SKM-1 treated with dmso at 0.1 percent for 144 hours (cell line): ENCODE measurements at regions not wholly inside any gene's neighbourhood (a gene's known extent, or its start where the extent isn't known, plus 50 kb on each side); places are given as distances from the start of the nearest gene placed in this dataset.
"Not testable (repeated sequence)": the region's sequence is repeated elsewhere in the genome, so short reads cannot be mapped to it uniquely, and the experiment has no call there.

Source experiments
- DNase-seq: peaks from one replicate; lab custom pipeline; 2025; ENCODE audit not compliant: unreplicated experiment; lab: John Stamatoyannopoulos, UW

DNA sequence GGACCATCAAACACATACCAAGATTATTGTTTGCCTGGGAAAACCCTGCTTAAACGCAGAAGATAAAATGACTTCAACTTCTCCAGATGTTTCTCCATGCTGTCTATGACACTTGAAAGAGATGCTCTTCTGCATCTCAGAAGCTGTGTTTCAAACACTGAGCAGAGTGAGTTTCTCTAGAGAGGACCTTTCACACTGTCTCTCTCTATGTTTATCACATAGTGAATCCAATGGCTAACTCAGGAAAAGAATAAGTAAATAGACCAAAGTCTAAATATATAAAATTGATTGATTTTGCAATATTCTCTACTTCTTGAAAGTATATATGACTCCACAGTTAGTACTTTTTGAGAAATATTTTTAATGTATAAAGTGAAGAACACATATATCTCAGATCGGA lies 325.6 kb upstream of the USP15 start:
- no peak for DNase-seq

DNA sequence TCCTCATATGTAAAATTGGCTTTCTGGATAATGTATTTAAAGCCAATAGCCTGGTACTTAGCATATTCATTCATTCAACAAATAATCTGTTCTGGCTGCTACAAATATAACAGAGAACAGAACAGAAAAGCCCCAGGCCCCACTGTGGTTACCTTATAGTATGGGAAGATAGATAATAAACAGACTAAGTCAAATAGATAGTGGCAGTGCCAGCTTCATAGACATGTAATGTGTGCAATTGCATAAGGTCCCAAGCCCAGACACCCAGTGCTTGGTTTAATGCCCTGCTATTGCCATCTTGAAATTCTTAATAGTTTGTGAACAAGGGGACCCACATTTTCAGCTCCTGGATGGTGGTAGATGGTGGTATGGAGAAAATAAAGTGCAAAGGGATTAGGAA lies 320.2 kb upstream of the USP15 start:
- DNase-seq, result no peak

DNA sequence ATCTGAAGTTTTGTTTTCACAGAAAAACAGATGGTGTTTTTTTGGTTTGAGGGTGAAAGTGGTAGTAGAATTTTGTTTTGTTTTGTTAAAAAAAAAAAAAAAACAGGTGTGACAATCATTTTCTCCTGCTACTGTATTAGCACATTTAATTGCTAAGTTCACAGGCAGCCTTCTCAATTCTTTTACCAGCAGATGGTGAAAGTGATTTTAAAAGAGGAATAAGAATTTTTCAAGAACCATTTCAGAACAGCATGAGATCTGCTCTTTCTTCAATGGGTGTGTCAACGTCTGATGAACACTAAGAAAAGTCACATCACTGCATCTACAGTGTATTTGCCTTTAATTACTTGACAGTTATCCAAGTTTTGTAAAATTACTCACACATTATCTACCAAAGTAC lies 303.7 kb upstream of the USP15 start:
- no peak for DNase-seq

GRCh38 chr12:61974461-61974860 lies 285.7 kb upstream of the USP15 start:
- no peak for DNase-seq

DNA sequence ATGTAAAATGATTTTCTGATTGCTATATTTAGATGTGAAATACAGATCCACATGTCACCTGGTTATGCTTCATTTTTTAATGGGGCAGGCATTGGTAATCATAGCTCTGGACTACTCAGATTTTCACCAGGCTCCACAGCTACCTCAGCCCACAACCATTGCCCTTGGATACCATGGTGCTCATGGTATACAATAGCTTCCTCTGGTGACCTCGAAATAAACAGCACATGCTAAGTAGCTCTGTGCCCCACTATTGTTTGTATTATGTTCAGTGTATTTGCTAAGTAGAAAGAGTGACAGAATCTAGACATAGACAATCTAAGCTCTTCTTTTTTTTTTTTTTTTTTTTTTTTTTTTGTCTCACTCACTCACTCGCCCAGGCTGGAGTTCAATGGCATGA lies 274.4 kb upstream of the USP15 start:
- DNase-seq, result no peak

DNA sequence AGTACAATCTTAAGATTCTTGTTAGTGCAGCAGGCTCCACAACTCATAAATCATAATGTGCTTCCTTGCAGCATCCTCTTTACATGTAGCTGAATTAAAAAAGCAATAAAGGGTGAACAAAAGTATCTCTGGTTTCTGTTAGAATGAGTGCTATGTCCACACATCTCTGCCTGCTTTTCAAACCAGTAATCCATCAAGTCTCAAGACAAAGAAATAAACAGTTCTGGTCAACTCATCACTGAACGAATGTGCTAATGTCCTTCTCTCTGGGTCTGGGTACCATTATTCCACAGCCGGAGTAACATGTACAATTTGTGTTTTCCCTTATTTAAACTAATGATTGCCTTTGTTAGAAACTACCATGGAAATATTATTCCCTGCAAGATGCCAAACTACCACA lies 273.0 kb upstream of the USP15 start:
- DNase-seq, result no peak

DNA sequence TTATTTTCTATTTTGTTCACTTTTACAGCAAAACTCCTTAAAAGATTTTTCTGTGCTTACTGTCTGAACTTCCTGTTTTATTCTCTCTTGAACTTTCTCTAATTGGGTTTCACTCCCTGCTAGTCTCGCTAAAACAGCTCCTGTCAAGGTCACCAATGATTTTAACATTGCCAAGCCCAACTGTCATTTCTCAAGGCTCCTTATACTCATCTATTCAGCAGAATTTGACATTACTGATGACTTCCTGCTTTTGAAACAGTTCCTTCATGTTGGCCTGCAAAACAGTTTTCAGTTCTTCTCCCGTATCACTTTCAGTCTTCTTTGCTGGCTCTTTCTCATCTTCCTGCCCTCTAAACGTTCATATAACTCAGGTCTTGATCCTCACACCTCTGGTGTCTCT lies 268.5 kb upstream of the USP15 start:
- DNase-seq, result no peak

DNA sequence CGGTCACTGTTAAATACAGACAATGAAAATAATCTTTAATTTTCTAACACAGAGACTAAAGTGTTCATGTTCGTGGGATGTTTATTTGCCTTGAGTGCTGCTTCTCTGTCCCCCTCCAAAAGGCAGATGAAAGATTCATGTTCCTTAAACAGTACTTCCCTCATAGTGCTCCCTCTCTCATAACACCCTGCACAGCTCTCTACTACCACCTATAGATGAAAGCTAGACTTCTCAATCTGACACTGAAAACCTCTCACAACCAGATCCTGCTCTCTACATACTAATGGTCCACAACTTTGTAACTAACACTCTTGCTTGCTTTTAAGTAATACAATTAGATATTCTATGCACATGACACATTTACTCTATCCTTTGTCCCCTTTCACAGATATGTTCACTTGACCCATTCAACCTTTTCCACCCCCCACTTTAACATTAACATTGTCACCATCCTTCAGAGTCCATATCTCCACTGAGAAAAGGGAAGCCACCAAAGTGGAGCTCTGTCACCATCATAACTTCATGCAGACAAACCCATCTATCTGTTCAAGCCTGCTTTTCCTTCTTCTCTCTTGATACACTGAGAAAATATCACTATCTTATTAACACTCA lies 266.4 kb upstream of the USP15 start:
- peak; percentile 37 for DNase-seq

DNA sequence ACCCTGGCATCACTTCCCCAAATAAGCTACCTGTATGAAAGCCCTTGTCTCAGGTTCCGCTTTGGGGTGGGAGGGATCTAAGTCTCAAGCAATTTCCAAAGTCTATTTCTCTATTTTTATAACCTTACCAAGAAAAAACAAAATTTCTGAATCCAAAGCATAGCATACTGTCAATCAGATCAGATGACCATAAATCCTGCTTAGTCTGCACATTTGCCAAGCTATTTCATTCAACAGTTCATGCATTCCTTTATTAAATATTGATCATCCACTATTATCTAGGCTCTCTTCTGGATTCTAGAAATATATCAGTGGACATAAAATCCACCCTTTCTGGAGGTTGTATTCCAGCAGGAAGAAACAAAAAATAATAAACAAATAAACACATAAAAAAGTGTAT lies 263.5 kb upstream of the USP15 start:
- DNase-seq, result no peak

GRCh38 chr12:61998791-61999190 lies 261.4 kb upstream of the USP15 start:
- DNase-seq, result no peak

DNA sequence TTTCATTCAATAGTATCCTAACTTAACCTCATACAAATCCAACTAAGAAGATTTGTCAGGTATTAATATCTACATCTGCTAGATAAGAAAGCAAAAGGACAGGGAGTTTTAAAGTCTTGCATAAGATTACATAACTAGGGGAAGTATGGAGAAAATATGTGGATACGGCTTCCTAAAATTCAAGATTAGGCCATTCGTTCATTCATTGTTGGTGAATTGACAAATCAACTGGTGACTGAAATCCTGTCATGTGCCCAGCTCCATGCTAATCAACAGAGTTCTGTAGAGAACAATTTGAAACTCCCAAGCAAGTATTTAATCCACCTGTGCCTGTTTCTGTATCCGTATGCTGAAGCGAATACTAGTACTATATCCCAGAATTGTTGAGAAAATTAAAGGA lies 260.9 kb upstream of the USP15 start:
- DNase-seq, result no peak

DNA sequence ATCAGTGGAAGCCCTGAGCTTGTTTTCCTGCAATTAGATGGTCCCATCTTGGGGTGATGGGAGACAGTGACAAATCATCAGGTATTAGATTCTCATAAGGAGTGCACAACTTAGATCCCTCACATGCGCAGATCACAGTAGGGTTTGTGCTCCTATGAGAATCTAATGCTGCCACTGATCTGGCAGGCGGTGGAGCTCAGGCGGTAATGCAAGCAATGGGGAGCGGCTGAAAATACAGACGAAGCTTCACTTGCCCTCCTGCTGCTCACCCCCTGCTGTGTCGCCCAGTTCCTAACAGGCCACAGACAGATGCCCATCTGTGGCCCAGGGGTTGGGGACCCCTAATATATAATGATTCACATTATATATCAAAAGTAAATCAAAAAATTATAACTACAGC lies 258.8 kb upstream of the USP15 start:
- DNase-seq, result no peak

DNA sequence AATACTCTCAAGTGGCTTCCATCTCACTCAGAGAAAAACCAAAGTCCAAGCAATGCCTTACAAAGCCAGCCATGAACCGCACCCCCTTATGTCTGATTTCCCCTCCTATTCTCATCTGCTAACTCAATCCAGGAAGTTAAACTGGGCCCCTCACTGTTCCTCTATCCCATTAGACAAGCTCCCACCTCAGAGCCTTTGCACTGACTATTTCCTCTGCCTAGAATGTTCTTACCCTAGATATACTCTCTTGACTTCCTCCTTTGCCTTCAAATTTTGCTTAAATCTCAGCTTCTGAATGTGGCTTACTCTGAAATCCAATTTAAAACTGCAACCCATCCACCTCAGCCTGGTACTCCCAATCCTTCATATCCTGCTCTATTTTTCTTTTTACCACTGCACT lies 257.0 kb upstream of the USP15 start:
- DNase-seq, result no peak

DNA sequence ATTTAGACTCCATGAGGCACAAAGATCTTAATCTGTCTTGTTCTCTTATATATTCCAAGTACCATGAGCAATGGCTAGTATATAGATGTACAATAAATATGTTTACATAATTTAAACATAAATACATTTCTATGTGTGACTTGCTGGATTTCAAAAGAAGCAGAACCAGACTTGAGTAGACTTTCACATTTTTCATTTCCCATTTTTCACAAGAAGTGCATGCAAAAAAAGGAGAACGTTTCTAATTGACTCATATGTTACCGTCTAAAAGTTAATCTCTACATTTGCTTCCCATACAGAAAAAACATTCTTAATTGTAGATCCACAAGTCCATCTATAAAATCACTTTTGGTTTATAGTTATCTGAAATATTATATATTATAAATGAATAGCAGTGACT lies 256.5 kb upstream of the USP15 start:
- DNase-seq, result no peak

DNA sequence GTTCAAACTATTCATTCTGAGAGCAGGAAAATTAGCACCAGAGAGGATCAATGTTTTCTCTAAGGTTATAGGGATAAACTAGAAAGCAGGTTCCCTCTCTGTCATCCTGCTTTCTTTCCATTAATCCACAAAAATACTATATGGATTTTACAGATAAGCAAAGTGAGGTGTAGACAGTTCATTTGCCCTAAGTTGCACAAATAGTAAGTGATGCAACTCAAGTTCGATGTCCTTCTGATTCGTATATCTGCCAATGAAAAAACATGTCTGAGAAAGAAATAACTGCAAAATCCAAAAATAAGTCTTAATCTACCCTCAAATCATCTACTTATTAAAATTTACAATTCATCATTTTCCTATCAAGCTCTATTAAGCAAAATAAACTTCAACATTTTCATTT lies 254.6 kb upstream of the USP15 start:
- no peak for DNase-seq

GRCh38 chr12:62006076-62006732 lies 254.0 kb upstream of the USP15 start:
- no peak for DNase-seq

GRCh38 chr12:62008703-62009102 lies 251.5 kb upstream of the USP15 start:
- no peak for DNase-seq

GRCh38 chr12:62009445-62009844 lies 250.8 kb upstream of the USP15 start:
- DNase-seq, result no peak

DNA sequence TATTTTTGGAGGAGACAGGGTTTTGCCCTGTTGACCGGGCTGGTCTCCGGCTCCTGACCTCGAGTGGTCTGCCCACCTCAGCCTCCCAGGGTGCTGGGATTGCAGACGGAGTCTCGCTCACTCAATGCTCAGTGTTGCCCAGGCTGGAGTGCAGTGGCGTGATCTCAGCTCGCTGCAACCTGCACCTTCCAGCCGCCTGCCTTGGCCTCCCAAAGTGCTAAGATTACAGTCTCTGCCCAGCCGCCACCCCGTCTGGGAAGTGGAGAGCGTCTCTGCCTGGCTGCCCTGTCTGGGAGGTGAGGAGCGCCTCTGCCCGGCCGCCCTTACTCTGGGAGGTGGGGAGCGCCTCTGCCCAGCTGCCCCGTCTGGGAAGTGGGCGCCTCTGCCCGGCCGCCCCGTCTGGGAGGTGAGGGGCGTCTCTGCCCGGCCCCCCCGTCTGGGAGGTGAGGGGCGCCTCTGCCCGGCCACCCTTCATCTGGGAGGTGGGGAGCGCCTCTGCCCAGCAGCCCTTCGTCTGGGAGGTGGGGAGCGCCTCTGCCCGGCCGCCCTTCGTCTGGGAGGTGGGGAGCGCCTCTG lies 249.8 kb upstream of the USP15 start:
- not testable (repeated sequence) for DNase-seq

DNA sequence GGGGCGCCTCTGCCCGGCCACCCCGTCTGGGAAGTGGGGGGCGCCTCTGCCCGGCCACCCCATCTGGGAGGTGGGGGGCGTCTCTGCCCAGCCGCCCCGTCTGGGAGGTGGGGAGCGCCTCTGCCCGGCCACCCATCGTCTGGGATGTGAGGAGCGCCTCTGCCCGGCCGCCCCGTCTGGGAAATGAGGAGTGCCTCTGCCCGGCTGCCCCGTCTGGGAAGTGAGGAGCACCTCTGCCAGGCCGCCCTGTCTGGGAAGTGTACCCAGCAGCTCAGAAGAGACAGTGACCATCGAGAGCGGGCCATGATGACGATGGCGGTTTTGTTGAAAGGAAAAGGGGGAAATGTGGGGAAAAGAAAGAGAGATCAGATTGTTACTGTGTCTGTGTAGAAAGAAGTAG lies 249.2 kb upstream of the USP15 start:
- not testable (repeated sequence) for DNase-seq

DNA sequence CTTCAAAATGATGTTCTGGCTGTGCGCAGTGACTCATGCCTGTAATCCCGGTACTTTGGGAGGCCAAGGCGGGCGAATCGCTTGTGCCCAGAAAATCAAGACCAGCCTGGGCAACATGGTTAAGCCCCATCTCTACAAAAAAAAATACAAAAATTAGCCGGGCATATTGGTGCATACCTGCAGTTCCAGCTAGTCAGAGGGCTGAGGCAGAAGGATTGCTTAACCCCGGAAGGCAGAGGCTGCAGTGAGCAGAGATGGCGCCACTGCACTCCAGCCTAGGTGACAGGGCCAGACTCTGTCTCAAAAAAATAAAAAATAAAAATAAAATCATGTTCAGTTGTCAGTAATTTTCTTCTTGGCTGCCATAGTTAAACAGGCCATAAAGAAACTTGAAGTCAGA lies 245.9 kb upstream of the USP15 start:
- no peak for DNase-seq

- no peak for DNase-seq
These were observed 244.2 kb upstream of the USP15 start for GRCh38 chr12:62016021-62016420.

DNA sequence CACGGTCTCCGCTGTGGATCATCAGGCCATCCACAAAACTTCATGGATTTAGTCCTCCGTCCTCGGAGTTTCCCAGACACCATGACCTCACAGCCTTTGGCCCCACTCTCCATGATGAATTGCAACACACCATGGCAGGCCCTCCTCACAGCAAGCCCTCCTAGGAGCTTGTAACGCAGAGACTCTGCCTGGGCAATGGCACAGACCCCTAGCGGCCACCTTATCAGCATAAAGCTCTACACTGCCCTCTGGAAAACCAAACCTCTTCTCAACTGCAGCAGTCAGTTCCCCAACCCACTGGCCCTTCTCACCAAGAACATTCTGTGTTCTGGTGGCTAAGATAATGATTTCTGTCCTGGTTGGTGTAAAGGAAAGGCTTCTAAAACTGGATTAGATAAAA lies 238.4 kb upstream of the USP15 start:
- no peak for DNase-seq
